NOMO-1 (cell line): ENCODE measurements at regions not wholly inside any gene's neighbourhood (a gene's known extent, or its start where the extent isn't known, plus 50 kb on each side); places are given as distances from the start of the nearest gene placed in this dataset.
A peak's percentile ranks its signal among the peaks of the same experiment; 100 is the strongest.

Experiments used
- DNase-seq, 2 experiments: peaks; one replicate each; lab custom pipeline; 2025; ENCODE audit not compliant: unreplicated experiment in 2 of 2; lab: John Stamatoyannopoulos, UW

DNA sequence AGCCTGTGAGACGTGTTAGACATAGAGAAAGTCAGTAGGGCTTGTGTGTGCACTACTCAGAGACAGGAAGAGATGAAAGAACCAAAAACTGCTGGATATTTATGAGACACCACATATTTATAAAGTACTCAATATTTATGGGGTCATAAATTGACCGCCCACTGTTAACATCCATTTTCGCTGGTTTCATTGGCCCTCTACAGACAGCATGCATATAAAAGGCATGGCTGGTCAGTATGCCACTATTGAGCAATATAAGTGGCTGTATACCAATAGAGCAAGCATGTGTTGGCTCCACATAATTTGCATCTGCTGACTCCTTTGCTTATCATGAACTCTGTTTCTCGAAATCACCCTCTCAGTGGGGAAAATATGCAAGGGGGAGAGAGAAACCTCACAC is 110.3 kb upstream of the BTN3A2 start:
- DNase-seq: no peak

DNA sequence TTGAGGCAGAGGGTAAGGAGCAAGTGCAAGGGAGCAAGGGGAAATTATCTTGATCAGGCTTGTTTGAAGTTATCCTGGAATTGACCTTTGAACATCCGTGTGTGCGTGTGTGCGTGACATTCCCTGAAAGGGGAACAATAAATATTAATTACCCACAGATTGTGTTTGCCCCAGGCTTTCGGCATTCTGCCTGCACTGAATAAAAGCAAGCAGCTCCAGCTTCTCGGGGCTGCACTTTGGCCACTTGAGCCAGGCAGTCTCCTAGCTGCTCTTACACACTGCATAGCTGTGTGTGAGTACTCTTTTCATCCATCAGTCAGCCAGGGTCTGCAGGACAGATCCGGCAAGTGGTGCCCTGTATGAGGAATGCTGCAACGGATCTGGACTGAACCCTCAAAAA is 107.7 kb upstream of the BTN3A2 start:
- DNase-seq: no peak

DNA sequence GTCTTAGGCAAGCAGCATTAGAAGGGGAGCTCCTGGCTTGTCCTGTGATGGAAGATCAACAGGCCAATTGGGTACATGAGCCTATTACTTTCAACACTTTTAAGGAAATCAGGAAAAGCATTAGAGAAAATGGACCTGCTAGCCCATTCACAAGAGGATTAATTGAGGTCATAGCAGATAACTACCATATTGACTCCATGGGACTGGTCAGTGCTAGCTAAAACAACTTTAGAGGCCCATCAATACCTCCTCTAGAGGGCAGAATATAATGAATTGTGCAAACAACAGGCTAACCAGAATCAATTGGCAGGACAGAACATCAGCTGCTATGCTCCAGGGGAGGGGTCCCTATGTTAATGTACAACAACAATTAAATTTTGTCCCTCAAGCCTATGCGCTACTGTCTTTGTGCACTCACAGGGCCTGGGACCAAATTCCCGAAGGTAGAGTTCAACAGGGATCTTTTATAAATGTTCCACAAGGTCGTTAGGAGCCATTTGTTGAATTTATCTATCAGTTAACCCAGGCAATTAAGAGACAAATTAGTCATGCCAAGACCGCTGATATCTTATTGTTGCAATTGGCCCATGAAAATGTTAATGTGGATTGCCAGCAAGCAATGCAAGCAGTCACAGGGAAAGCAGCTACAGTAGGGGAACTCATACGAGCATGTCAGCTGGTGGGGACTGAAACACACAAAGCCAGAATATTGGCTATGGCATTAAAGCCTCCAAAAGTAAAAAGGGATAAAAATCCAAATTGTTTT is 106.6 kb upstream of the BTN3A2 start:
- no peak for DNase-seq

DNA sequence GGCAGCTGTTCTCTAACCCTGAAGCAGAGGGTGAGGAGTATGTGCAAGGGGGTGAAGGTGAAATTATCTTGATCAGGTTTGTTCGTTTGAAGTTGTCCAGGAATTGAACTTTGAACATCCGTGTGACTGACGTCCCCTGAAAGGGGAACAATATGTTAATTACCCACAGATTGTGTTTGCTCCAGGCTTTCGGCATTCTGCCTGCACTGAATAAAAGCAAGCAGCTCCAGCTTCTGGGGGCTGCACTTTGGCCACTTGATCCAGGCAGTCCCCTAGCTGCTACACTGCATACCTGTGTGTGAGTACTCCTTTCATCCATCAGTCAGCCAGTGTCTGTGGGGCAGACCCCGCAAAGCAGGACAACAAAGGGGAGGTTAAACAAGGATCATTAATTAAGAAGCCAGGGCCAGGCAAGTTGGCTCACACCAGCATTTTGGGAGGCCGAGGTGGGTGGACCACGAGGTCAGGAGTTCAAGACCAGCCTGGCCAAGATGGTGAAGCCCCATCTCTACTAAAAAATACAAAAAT is 104.8 kb upstream of the BTN3A2 start:
- no peak for DNase-seq

DNA sequence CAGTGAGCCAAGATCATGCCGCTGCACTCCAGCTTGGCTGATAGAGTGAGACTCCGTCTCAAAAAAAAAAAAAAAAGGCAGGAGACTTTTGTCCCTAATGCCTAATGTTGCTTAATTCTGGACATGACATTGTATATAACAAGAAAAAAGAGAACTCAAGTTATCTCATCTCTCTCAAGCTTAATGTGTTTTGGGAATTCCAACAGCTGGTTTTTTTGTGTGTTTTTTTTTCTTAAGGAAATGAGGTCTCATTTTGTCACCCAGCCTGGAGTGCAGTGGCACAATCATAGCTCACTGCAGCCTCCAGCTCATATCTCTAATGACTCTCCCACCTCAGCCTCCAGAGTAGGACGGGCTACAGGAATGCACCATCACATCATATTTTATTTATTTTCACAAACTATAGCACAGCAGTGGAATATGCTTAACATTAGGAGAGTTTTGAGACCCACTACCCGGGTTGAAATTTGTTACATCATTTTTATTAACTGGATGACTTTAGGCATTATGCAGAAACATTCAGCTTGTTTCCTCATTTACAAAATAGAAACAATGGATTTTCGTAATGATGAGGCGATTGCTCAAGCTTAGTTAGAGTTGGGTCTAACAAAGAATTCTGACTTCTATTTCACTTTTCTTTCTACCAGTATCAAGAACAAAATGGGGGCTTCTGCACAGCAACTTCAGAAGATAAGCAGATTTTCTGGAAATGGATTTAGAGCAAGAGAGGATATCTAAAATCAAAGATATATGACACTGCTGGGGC is 104.1 kb upstream of the BTN3A2 start:
- peak; percentile 35 to 61 for DNase-seq

DNA sequence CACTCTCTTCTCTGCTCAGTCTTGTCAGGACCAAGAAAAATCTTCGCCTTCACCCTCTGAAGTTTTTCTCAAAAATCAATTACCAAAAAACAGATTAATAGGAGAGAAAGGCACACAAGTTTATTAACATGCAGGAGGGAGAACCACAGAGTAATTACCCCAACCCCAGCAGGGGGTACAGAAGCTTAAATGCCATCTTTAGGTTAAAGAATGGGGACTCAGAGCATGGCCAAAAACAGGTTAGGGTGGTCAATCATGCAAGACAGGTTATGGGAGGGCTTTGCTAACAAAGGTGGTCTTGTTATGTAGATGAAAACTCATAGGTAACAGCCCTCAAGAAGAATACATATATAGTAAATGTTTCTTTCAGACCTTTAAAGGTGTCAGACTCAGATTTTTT is 100.5 kb upstream of the BTN3A2 start:
- DNase-seq: no peak

DNA sequence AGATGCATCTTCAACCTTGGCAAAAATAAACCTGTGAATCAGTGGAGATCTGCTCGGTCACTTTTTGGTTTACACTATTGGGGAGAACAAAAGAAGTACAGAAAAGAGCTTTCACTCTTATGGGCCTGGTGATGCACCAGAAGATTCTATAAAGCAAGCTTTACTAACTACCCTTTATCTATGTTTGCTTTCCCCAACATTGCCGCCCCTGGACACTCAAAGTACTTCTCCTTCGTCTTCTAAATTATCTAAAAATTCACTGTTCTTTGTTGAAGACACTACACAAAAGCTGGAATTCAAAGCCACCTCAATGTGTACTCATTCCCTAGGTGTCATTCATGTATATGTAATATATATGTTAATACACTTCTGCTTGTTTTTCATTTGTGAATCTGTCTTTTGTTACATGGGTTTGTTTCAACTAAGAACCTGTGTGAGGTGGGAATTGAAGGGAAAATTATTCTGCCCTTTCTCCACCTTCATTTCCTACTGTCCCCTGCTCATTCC is 97.9 kb upstream of the BTN3A2 start:
- no peak for DNase-seq

DNA sequence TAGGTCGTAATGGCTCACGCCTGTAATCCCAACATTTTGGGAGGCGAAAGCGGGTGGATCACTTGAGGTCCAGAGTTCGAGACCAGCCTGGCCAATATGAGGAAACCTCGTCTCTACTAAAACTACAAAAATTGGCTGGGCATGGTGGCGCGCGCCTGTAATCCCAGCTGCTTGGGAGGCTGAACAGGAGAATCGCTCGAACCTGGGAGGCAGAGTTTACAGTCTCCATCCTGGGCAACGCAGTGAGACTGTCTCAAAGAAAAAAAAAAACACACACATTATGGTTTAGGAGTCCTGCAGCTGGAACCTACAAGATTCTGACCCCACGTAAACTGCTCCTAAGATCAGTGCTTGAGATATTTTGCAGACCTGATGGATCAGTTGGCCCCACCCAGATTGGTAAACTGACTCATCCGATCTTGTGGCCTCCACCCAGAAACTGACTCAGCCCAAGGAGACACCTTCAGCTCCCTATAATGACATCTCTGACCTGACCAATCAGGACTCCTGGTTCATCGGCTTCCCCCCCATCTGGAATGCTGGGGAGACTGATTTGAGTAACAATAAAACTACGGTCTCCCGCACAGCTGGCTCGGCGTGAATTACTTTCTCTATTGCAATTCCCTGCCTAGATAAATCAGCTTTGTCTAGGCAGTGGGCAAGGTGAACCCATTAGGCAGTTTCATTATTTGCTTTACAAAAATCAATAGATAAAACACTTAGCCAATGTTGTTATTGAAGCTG is 96.2 kb upstream of the BTN3A2 start:
- DNase-seq: no peak

DNA sequence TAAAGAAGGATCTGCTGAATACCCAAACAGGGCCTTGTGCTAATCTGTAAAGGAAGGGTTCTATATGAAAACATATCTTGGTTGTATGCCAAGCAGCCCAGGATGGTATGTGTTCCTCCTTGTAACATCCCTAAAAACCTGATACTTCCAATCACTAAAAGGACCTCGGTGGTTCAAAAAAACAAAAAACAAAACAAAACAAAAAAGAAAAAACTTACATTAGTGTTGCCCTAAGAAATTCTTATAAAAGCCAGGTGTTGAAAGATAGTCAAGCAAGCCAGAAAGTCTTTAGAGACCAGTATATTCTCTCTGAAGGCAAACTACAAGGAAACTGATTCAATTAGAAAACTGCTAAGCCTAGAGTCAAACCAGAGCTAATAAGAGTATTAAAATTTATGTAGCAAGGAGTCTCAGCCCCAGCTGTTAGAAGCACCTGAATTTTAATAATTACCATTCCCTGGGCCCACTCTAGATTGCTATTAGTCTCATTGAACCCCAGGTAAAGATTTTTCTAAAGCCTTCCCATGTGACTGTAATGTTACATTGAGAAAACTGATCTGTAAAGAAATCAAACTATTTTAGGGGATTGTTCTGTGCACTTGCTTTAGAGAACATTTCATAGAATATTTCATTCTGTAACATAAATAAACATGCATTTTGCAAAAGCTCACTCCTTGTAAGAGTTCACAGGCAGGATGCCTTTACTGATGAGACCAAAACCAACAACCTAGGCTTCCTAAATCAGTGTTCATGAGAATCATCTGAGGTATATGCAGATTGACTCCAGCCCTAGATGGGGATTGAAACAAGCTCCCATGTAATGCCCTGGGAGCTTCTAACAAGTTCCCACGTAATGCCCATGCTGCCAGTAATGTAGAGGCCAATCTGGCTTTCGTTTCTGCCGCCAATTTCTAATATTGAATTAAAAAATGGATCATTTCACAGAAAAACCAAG is 95.2 kb upstream of the BTN3A2 start:
- peak; percentile 53 to 61 for DNase-seq

DNA sequence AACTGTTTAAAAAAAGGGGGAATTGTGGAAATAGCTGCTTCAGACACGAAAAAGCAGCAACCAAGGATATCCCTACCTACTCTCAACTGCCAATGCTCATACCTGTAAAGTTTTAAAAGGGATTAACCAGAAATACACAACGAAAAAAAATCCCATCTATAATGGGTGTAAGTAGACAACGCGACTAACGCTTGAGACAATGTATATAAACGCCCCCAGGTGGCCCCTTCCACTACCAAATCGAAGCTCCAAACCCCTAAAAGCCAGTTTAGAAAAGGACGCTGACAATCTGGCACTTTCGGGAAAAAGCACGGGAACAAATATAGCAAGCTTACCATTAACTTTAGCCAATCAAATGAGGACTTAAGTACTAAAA is 94.5 kb upstream of the BTN3A2 start:
- peak; percentile 53 to 61 for DNase-seq

DNA sequence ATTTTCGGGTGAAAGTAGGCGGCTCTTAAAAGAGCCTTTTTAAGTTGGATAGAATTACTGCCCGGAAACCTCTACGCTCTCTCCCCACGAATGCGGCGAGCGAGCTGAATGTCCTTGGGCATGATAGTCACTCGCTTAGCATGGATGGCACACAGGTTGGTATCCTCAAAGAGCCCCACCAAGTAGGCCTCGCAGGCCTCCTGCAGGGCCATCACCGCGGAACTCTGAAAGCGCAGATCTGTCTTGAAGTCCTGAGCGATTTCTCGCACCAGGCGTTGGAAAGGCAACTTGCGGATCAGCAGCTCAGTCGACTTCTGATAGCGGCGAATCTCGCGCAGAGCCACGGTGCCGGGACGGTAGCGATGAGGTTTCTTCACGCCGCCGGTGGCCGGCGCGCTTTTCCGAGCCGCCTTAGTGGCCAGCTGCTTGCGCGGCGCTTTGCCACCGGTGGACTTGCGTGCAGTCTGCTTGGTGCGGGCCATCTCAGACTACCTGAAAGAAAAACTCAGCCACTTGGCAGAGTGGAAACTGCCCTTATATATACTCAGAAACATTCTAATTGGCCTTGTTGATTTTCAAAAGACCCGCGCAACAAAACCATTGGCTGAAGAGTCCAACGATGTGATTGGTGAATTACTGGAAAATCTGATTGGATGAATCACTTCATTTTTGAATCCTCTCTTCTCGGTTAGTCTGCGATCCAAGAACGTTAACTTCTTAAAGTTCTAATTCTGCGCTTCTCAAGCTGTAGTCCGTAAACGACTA is 93.9 kb upstream of the BTN3A2 start:
- peak; percentile 65 to 92 for DNase-seq

DNA sequence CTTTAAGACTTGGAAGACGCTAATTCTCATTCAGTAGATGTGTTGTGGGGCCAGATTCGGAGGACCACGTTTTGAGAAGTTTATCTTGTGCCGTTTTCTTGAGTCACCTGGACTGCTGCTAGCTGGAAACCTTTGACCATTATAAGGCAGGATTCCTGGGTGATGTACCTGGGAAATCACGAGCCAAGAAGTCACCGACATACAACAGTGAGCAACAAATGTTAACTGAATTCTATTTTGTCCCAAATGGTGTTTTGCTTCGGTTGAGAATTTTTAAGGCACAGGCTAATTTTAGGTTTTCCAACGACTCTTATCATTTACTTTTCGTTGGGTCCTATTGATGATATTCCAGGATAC is 93.4 kb upstream of the BTN3A2 start:
- DNase-seq: no peak

DNA sequence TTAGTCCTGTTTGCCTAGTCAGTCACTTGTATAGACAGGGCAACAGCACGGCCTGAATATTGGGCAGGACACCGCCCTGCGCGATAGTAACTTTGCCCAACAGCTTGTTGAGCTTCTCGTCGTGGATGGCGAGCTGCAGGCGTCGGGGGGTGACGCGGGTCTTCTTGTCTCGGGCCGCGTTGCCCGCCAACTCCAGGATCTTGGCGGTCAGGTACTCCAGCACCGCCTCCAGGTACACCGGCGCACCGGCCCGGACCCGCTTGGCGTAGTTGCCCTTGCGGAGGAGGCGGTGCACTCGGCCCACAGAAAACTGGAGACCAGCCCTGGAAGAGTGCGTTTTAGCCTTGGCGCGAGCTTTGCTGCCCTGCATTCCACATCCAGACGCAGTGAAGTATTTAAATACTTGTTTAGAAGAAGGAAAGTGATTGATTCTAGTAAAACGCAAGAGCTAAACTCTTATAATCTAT is 92.8 kb upstream of the BTN3A2 start:
- peak; percentile 63 to 65 for DNase-seq

DNA sequence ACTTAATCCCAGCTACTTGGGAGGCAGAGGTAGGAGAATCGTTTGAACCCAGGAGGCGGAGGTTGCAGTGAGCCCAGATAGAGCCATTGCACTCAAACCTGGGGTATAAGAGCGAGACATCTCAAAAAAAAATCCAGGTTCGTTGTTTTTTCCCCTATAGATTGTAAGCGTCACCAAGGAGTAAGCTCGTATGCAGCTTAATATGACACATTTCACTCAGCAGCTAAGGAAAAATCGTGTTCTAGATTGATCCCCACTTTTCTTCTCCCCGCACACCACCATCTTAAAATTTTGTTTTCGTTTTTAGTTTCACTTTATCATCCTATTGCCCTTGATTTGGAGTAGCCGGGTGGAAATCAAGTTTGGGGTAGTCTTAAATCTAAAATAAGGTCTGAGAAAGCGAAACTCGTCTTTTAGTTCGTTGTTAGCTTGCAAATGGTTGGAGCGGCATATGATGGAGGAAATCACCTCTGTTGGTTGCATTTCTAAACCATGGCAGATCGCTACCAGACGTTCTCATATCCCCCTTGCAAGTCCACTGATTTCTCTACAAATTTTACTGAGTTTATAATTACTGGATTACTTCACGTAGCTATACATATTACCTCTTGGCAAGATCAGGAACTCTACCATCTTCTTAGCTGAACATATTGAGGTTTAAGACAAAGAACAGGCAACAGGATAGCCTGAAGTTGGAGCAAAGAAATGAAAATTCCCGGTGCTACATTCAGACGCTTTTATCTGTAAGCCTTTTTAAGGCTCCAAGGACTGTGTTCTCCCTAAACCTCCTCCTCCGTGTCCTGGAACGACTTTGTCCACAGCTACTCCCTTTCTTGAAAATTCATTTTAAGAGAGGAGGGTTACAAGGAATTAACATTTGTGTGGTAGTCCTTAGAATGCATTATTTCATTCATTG is 91.1 kb upstream of the BTN3A2 start:
- peak in 1 of 2 experiments; percentile 47 for DNase-seq

DNA sequence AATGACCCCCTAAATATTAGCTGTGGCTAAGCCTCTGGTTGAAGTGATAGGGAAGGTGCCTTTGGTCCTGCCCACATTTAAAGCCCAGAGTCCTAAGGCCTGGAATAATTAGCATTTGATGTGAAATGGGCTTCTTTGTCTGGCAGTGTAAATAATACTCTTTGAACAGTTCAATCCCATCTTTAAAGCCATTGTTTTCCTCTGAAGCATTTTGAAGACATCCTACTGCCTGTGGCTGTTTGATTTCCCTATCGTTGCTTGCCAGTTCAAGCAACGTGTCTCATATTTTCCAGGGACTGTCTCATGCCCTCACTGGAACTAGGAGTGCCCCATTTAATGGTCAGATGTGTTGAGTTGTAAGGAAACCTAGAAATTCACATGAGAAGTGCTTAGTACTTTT is 89.3 kb upstream of the BTN3A2 start:
- DNase-seq: no peak

DNA sequence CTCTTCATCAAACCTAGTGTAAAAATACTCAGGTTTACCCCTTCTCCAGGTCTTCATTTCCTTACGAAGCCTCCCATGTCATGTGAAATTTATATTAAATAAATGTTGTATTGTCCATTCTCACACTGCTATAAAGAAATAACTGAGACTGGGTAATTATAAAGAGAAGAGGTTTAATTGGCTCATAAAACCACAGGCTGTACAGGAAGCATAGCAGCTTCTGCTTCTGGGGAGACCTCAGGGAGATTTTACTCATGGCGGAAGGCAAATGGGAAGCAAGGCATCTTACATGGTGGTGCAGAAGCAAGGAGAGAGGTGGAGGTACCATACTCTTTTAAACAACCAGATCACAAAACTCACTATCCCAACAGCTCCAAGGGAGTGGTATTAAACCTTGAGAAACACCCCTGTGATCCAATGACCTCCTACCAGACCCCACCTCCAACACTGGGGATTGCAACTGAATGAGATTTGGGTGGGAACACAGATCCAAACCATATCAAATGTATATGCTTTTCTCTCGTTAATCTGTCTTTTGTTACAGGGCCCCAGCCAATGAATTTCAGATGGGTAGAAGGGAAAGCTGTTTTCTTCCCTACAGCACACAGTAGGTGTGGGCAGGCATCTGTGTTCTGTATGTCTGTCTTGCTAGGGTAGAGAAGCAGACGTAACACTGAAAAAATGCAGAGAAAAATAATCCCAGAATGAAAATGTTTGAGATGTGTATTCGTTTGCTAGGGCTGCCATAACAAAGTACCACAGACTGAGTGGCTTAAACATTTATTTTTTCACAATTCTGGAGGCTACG is 88.0 kb upstream of the BTN3A2 start:
- peak in 1 of 2 experiments; percentile 13 for DNase-seq

DNA sequence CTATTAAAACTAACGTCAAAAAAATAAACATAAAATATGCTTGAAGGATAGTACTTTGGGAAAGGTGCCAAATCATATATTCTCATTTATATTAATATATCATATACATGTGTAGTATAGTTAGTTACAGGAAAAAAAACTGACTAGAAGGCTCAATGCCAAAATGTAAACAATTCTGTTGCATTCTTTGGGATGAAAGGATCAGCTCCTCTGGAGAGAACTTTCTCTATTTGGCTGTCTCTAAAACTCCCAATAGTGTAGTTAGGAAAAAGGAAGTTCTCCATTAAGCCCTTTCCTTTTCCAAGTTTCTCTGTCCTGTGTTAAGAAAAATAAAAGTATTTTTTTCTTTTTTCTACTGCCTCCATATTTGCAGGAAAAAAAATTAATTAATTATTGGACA is 86.5 kb upstream of the BTN3A2 start:
- no peak for DNase-seq
